ENCODE measurements at regions not wholly inside any gene's neighbourhood (a gene's known extent, or its start where the extent isn't known, plus 50 kb on each side); places are given as distances from the start of the nearest gene placed in this dataset.

- Histone ChIP-seq H3K27me3 (ENCODE audit: insufficient read depth, low read length, poor library complexity, severe bottlenecking) (no peaks in the 10 kb centered on the region), H2AFZ (ENCODE audit: low read length) (no peak overlapping the region), H3K9me3 (ENCODE audit: insufficient read depth, low read depth, low read length) (no peaks in the 10 kb centered on the region), H3F3A (ENCODE audit: low read depth) (no peaks in the 10 kb centered on the region), H3K36me3 (ENCODE audit: insufficient read depth, low read length) (no peaks in the 10 kb centered on the region), H3K4me3 (ENCODE audit: low read length, poor library complexity, severe bottlenecking) (no peak overlapping the region), H3K4me1 (ENCODE audit: insufficient read depth, low read length, poor library complexity, severe bottlenecking) (peaks cover 8% of the 10 kb centered on the region), H3K4me2 (ENCODE audit: low read depth, low read length, poor library complexity, severe bottlenecking) (no peak overlapping the region), H3K79me2 (ENCODE audit: insufficient read depth, low read length) (no peaks in the 10 kb centered on the region), H4K20me1 (ENCODE audit: insufficient read depth, low read length, poor library complexity, severe bottlenecking) (no peaks in the 10 kb centered on the region), H3K9ac (ENCODE audit: low read depth, low read length, poor library complexity, severe bottlenecking) (no peak overlapping the region), H3K9me2 (replicated peaks; ENCODE audit: low read depth, low read length) (no peaks in the 10 kb centered on the region)
- no peak for TF ChIP-seq EZH2phosphoT487 (IDR thresholded peaks at IDR 0.05; ENCODE audit: borderline replicate concordance)
- TF ChIP-seq CTCF (conservative IDR thresholded peaks at IDR 0.05; ENCODE audit: low read length) = no peak
These were observed 376.9 kb downstream of the RND3 start for GRCh38 chr2:150110548-150110947.

- Histone ChIP-seq H3K36me3 (ENCODE audit: insufficient read depth, low read length) (no peaks in the 10 kb centered on the region), H3K4me3 (ENCODE audit: low read length, poor library complexity, severe bottlenecking) (no peak overlapping the region), H3K79me2 (ENCODE audit: insufficient read depth, low read length) (no peaks in the 10 kb centered on the region), H2AFZ (ENCODE audit: low read length) (peak overlapping the region; percentile 41), H3K4me1 (ENCODE audit: insufficient read depth, low read length, poor library complexity, severe bottlenecking) (peaks cover 8% of the 10 kb centered on the region), H3K4me2 (ENCODE audit: low read depth, low read length, poor library complexity, severe bottlenecking) (peak overlapping the region; percentile 15), H3K9ac (ENCODE audit: low read depth, low read length, poor library complexity, severe bottlenecking) (no peak overlapping the region), H3K9me3 (ENCODE audit: insufficient read depth, low read depth, low read length) (no peaks in the 10 kb centered on the region), H3K9me2 (replicated peaks; ENCODE audit: low read depth, low read length) (no peaks in the 10 kb centered on the region), H3F3A (ENCODE audit: low read depth) (no peaks in the 10 kb centered on the region), H4K20me1 (ENCODE audit: insufficient read depth, low read length, poor library complexity, severe bottlenecking) (no peaks in the 10 kb centered on the region), H3K27me3 (ENCODE audit: insufficient read depth, low read length, poor library complexity, severe bottlenecking) (no peaks in the 10 kb centered on the region)
- TF ChIP-seq EZH2phosphoT487 (IDR thresholded peaks at IDR 0.05; ENCODE audit: borderline replicate concordance) = no peak
- no peak for TF ChIP-seq CTCF (conservative IDR thresholded peaks at IDR 0.05; ENCODE audit: low read length)
These were observed 377.6 kb downstream of the RND3 start for GRCh38 chr2:150109912-150110311.

GRCh38 chr2:150109028-150109427 is 378.4 kb downstream of the RND3 start:
- TF ChIP-seq EZH2phosphoT487 (IDR thresholded peaks at IDR 0.05; ENCODE audit: borderline replicate concordance) = no peak
- no peak for TF ChIP-seq CTCF (conservative IDR thresholded peaks at IDR 0.05; ENCODE audit: low read length)
- Histone ChIP-seq H3K27me3 (ENCODE audit: insufficient read depth, low read length, poor library complexity, severe bottlenecking) (no peaks in the 10 kb centered on the region), H4K20me1 (ENCODE audit: insufficient read depth, low read length, poor library complexity, severe bottlenecking) (no peaks in the 10 kb centered on the region), H2AFZ (ENCODE audit: low read length) (no peak overlapping the region; the same call in 1 of the 2 replicates), H3K9ac (ENCODE audit: low read depth, low read length, poor library complexity, severe bottlenecking) (no peak overlapping the region), H3F3A (ENCODE audit: low read depth) (no peaks in the 10 kb centered on the region), H3K4me1 (ENCODE audit: insufficient read depth, low read length, poor library complexity, severe bottlenecking) (peaks cover 8% of the 10 kb centered on the region), H3K36me3 (ENCODE audit: insufficient read depth, low read length) (no peaks in the 10 kb centered on the region), H3K4me2 (ENCODE audit: low read depth, low read length, poor library complexity, severe bottlenecking) (no peak overlapping the region), H3K4me3 (ENCODE audit: low read length, poor library complexity, severe bottlenecking) (no peak overlapping the region), H3K9me3 (ENCODE audit: insufficient read depth, low read depth, low read length) (no peaks in the 10 kb centered on the region), H3K9me2 (replicated peaks; ENCODE audit: low read depth, low read length) (no peaks in the 10 kb centered on the region), H3K79me2 (ENCODE audit: insufficient read depth, low read length) (no peaks in the 10 kb centered on the region)

Data from Loucy (cell line).